ENCODE measurements at regions not wholly inside any gene's neighbourhood (a gene's known extent, or its start where the extent isn't known, plus 50 kb on each side); places are given as distances from the start of the nearest gene placed in this dataset.

DNA sequence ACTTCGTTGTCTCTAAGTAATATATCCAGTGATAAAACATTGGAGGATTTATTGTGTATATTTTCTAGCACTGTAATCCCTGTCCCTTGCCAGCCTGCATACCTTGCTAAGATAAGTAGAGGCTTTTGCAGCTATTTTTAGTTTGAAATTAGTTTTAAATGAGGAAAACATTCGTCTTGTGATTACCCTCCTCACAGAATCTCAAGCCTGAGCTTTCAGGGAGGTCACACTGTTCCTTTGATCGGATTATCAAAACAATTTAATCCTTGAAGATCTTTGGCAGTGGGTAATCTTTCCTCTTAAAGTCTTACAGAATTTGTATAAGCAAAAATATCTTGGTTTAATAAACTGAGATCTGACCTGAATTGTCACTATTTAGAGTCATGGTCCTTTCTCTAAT is 897.0 kb upstream of the CELF2 start:
- ATAC-seq: no peak
- TF ChIP-seq ZNF565 (CRISPR knock-in tag; conservative IDR thresholded peaks at IDR 0.05; ENCODE audit: low read depth) (no peak), RARB (CRISPR knock-in tag; IDR thresholded peaks at IDR 0.05) (no peak), GLIS3 (CRISPR knock-in tag; IDR thresholded peaks at IDR 0.05) (no peak), ZFP30 (CRISPR knock-in tag; IDR thresholded peaks at IDR 0.05) (no peak), ISL1 (CRISPR knock-in tag; IDR thresholded peaks at IDR 0.05) (no peak), SNAI2 (CRISPR knock-in tag; IDR thresholded peaks at IDR 0.05) (no peak), CSDC2 (CRISPR knock-in tag; IDR thresholded peaks at IDR 0.05) (no peak)
- TF ChIP-seq, protein P1, sequence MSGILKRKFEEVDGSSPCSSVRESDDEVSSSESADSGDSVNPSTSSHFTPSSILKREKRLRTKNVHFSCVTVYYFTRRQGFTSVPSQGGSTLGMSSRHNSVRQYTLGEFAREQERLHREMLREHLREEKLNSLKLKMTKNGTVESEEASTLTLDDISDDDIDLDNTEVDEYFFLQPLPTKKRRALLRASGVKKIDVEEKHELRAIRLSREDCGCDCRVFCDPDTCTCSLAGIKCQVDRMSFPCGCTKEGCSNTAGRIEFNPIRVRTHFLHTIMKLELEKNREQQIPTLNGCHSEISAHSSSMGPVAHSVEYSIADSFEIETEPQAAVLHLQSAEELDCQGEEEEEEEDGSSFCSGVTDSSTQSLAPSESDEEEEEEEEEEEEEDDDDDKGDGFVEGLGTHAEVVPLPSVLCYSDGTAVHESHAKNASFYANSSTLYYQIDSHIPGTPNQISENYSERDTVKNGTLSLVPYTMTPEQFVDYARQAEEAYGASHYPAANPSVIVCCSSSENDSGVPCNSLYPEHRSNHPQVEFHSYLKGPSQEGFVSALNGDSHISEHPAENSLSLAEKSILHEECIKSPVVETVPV (CRISPR knock-in tag; IDR thresholded peaks at IDR 0.05): no peak
- TF ChIP-seq, protein P2, sequence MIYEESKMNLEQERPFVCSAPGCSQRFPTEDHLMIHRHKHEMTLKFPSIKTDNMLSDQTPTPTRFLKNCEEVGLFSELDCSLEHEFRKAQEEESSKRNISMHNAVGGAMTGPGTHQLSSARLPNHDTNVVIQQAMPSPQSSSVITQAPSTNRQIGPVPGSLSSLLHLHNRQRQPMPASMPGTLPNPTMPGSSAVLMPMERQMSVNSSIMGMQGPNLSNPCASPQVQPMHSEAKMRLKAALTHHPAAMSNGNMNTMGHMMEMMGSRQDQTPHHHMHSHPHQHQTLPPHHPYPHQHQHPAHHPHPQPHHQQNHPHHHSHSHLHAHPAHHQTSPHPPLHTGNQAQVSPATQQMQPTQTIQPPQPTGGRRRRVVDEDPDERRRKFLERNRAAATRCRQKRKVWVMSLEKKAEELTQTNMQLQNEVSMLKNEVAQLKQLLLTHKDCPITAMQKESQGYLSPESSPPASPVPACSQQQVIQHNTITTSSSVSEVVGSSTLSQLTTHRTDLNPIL (CRISPR knock-in tag; IDR thresholded peaks at IDR 0.05; ENCODE audit: low read depth): no peak

DNA sequence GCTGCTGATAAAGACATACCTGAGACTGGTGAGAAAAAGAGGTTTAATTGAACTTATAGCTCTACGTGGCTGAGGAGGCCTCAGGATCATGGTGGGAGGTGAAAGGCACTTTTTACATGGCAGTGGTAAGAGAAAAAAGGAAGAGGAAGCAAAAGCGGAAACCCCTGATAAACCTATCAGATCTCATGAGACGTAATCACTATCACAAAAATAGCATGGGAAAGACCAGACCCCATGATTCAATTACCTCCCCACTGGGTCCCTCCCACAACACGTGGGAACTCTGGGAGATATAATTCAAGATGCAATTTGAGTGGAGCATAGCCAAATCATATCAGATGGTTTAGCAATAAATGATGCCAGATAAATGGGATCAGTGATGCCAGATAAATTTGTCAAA is 892.0 kb upstream of the CELF2 start:
- TF ChIP-seq SNAI2 (CRISPR knock-in tag; IDR thresholded peaks at IDR 0.05) (no peak), BACH2 (CRISPR knock-in tag; IDR thresholded peaks at IDR 0.05; ENCODE audit: borderline replicate concordance) (no peak), OSR1 (CRISPR knock-in tag; IDR thresholded peaks at IDR 0.05) (no peak), ZNF70 (CRISPR knock-in tag; IDR thresholded peaks at IDR 0.05) (no peak), ZNF565 (CRISPR knock-in tag; conservative IDR thresholded peaks at IDR 0.05; ENCODE audit: low read depth) (no peak), RARB (CRISPR knock-in tag; IDR thresholded peaks at IDR 0.05) (no peak), ZC3H10 (CRISPR knock-in tag; IDR thresholded peaks at IDR 0.05) (no peak)
- TF ChIP-seq, protein P3, sequence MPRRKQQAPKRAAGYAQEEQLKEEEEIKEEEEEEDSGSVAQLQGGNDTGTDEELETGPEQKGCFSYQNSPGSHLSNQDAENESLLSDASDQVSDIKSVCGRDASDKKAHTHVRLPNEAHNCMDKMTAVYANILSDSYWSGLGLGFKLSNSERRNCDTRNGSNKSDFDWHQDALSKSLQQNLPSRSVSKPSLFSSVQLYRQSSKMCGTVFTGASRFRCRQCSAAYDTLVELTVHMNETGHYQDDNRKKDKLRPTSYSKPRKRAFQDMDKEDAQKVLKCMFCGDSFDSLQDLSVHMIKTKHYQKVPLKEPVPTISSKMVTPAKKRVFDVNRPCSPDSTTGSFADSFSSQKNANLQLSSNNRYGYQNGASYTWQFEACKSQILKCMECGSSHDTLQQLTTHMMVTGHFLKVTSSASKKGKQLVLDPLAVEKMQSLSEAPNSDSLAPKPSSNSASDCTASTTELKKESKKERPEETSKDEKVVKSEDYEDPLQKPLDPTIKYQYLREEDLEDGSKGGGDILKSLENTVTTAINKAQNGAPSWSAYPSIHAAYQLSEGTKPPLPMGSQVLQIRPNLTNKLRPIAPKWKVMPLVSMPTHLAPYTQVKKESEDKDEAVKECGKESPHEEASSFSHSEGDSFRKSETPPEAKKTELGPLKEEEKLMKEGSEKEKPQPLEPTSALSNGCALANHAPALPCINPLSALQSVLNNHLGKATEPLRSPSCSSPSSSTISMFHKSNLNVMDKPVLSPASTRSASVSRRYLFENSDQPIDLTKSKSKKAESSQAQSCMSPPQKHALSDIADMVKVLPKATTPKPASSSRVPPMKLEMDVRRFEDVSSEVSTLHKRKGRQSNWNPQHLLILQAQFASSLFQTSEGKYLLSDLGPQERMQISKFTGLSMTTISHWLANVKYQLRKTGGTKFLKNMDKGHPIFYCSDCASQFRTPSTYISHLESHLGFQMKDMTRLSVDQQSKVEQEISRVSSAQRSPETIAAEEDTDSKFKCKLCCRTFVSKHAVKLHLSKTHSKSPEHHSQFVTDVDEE (CRISPR knock-in tag; IDR thresholded peaks at IDR 0.05): no peak
- TF ChIP-seq, protein P4, sequence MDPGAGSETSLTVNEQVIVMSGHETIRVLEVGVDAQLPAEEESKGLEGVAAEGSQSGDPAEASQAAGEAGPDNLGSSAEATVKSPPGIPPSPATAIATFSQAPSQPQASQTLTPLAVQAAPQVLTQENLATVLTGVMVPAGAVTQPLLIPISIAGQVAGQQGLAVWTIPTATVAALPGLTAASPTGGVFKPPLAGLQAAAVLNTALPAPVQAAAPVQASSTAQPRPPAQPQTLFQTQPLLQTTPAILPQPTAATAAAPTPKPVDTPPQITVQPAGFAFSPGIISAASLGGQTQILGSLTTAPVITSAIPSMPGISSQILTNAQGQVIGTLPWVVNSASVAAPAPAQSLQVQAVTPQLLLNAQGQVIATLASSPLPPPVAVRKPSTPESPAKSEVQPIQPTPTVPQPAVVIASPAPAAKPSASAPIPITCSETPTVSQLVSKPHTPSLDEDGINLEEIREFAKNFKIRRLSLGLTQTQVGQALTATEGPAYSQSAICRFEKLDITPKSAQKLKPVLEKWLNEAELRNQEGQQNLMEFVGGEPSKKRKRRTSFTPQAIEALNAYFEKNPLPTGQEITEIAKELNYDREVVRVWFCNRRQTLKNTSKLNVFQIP (CRISPR knock-in tag; IDR thresholded peaks at IDR 0.05; ENCODE audit: borderline replicate concordance, low read depth): no peak
- TF ChIP-seq, protein P2 (CRISPR knock-in tag; IDR thresholded peaks at IDR 0.05; ENCODE audit: low read depth): no peak
- no peak for ATAC-seq

DNA sequence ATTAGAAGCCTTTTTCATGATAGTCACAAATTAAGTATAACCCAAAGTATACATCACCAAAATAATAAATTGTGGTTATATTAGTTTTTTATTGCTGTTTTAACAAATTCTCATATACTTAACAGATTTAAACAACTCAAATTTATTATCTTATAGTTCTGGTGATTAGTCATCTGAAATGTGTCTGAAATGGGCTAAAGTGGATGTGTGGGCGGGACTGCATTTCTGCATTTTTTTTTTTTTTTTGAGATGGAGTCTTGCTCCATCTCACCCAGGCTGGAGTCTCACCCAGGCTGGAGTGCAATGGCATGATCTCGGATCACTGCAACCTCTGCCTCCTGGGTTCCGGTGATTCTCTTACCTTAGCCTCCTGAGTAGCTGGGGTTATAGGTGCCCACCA is 891.5 kb upstream of the CELF2 start:
- TF ChIP-seq ESRRG (CRISPR knock-in tag; IDR thresholded peaks at IDR 0.05): no peak
- no peak for TF ChIP-seq ZNF70 (CRISPR knock-in tag; IDR thresholded peaks at IDR 0.05)
- TF ChIP-seq, protein P1 (CRISPR knock-in tag; IDR thresholded peaks at IDR 0.05): no peak
- no peak for ATAC-seq

DNA sequence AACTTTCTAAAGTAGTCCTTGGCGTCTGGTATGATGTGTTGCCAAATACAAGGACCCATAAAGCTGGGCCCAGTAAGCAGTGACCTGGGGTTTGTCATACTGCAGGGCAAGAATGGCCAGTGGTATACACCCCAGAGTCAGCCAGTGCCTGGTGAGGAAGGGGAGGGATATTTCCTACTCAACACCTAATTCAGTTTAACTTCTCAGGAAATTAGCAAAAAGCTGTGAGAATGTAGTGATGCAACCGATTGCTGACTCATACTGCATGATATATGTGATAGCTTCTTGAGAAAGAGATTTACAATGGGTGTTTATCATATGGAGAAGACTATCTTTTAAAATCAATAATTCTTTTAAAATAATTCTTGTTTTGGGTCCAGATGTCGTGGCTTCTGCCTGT is 889.3 kb upstream of the CELF2 start:
- no peak for ATAC-seq
- TF ChIP-seq ARNTL (CRISPR knock-in tag; IDR thresholded peaks at IDR 0.05; ENCODE audit: borderline replicate concordance, low read depth): no peak
- no peak for TF ChIP-seq ZNF8 (CRISPR knock-in tag; IDR thresholded peaks at IDR 0.05)
- TF ChIP-seq SNAI2 (CRISPR knock-in tag; IDR thresholded peaks at IDR 0.05): no peak
- no peak for TF ChIP-seq ZNF70 (CRISPR knock-in tag; IDR thresholded peaks at IDR 0.05)
- TF ChIP-seq PPARA (CRISPR knock-in tag; IDR thresholded peaks at IDR 0.05; ENCODE audit: borderline replicate concordance): no peak
- TF ChIP-seq ISL1 (CRISPR knock-in tag; IDR thresholded peaks at IDR 0.05): no peak
- TF ChIP-seq, protein P5, sequence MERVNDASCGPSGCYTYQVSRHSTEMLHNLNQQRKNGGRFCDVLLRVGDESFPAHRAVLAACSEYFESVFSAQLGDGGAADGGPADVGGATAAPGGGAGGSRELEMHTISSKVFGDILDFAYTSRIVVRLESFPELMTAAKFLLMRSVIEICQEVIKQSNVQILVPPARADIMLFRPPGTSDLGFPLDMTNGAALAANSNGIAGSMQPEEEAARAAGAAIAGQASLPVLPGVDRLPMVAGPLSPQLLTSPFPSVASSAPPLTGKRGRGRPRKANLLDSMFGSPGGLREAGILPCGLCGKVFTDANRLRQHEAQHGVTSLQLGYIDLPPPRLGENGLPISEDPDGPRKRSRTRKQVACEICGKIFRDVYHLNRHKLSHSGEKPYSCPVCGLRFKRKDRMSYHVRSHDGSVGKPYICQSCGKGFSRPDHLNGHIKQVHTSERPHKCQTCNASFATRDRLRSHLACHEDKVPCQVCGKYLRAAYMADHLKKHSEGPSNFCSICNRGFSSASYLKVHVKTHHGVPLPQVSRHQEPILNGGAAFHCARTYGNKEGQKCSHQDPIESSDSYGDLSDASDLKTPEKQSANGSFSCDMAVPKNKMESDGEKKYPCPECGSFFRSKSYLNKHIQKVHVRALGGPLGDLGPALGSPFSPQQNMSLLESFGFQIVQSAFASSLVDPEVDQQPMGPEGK (CRISPR knock-in tag; IDR thresholded peaks at IDR 0.05; ENCODE audit: borderline replicate concordance): no peak
- no peak for TF ChIP-seq ZFP30 (CRISPR knock-in tag; IDR thresholded peaks at IDR 0.05)
- TF ChIP-seq ZNF565 (CRISPR knock-in tag; conservative IDR thresholded peaks at IDR 0.05; ENCODE audit: low read depth): no peak
- TF ChIP-seq, protein P2 (CRISPR knock-in tag; IDR thresholded peaks at IDR 0.05; ENCODE audit: low read depth): no peak
- no peak for TF ChIP-seq CSDC2 (CRISPR knock-in tag; IDR thresholded peaks at IDR 0.05)
- no peak for TF ChIP-seq TCF4 (CRISPR knock-in tag; IDR thresholded peaks at IDR 0.05; ENCODE audit: borderline replicate concordance)
